HEK293 (cell line): ENCODE measurements at regions not wholly inside any gene's neighbourhood (a gene's known extent, or its start where the extent isn't known, plus 50 kb on each side); places are given as distances from the start of the nearest gene placed in this dataset.

Experiments used
- BCL11A ChIP-seq: fragments of 450-650 bp; formaldehyde crosslinking; IDR thresholded peaks from 2 replicates; pipeline ENCODE4 v1.5.1; 2016; ENCODE audit warnings: low read depth, missing biosample characterization, missing genetic modification characterization
- CTCF ChIP-seq: fragments of 450-650 bp; formaldehyde crosslinking; IDR thresholded peaks from 2 replicates; pipeline ENCODE4 v1.5.1; 2016; ENCODE audit warnings: missing biosample characterization, missing genetic modification characterization
- KLF1 ChIP-seq: fragments of 450-650 bp; formaldehyde crosslinking; IDR thresholded peaks from 2 replicates; pipeline ENCODE4 v1.5.1; 2016; ENCODE audit warnings: missing biosample characterization, missing genetic modification characterization
- MYNN ChIP-seq: fragments of 450-650 bp; formaldehyde crosslinking; IDR thresholded peaks from 2 replicates; pipeline ENCODE4 v1.5.1; 2016; ENCODE audit warnings: missing biosample characterization, missing genetic modification characterization, borderline replicate concordance
- ZBTB7A ChIP-seq: fragments of 450-650 bp; formaldehyde crosslinking; IDR thresholded peaks from 2 replicates; pipeline ENCODE4 v1.5.1; 2016; ENCODE audit warnings: low read depth, missing biosample characterization, missing genetic modification characterization
- ZNF140 ChIP-seq: fragments of 450-650 bp; formaldehyde crosslinking; IDR thresholded peaks from 2 replicates; pipeline ENCODE4 v1.5.1; 2016; ENCODE audit warnings: missing biosample characterization, missing genetic modification characterization
- ZNF174 ChIP-seq: fragments of 450-650 bp; formaldehyde crosslinking; IDR thresholded peaks from 2 replicates; pipeline ENCODE4 v1.5.0; 2017; ENCODE audit warnings: missing biosample characterization, mild to moderate bottlenecking, missing genetic modification characterization
- ZNF274 ChIP-seq, 2 experiments: fragments of 200-500 bp in 1 of 2; fragments of 450-650 bp in 1 of 2; sonication (Bioruptor generic) in 1 of 2; formaldehyde crosslinking in 1 of 2; IDR thresholded peaks; 2 replicates each; pipeline versions ENCODE4 v1.5.1 to v1.6.1; 2014 to 2016; ENCODE audit warnings: borderline replicate concordance in 1 of 2, inconsistent platforms in 1 of 2, low read length in 1 of 2, missing biosample characterization in 1 of 2, missing genetic modification characterization in 1 of 2
- ZNF362 ChIP-seq: fragments of 450-650 bp; formaldehyde crosslinking; IDR thresholded peaks from 2 replicates; pipeline ENCODE4 v1.5.1; 2016; ENCODE audit warnings: missing biosample characterization, missing genetic modification characterization
- ZNF449 ChIP-seq: fragments of 450-650 bp; formaldehyde crosslinking; IDR thresholded peaks from 2 replicates; pipeline ENCODE4 v1.5.1; 2017; ENCODE audit warnings: missing biosample characterization, mild to moderate bottlenecking, missing genetic modification characterization, moderate library complexity
- ZNF501 ChIP-seq: fragments of 450-650 bp; formaldehyde crosslinking; IDR thresholded peaks from 2 replicates; pipeline ENCODE4 v1.5.1; 2016; ENCODE audit warnings: missing biosample characterization, missing genetic modification characterization
- ZNF580 ChIP-seq: fragments of 450-650 bp; formaldehyde crosslinking; IDR thresholded peaks from 2 replicates; pipeline ENCODE4 v1.5.1; 2016; ENCODE audit warnings: missing biosample characterization, missing genetic modification characterization
- ZNF776 ChIP-seq: fragments of 450-650 bp; formaldehyde crosslinking; IDR thresholded peaks from 2 replicates; pipeline ENCODE4 v1.5.0; 2017; ENCODE audit warnings: missing biosample characterization, missing genetic modification characterization, borderline replicate concordance

- TF ChIP-seq CTCF (tag by site-specific recombination), result no peak
- no peak for TF ChIP-seq ZNF580 (tag by site-specific recombination)
- no peak for TF ChIP-seq ZNF449 (tag by site-specific recombination)
- no peak for TF ChIP-seq ZNF140 (tag by site-specific recombination)
- no peak for TF ChIP-seq KLF1 (tag by site-specific recombination)
- no peak for TF ChIP-seq ZNF776 (tag by site-specific recombination)
- TF ChIP-seq ZNF174 (tag by site-specific recombination), result no peak
- TF ChIP-seq ZNF362 (tag by site-specific recombination), result no peak
- TF ChIP-seq ZNF501 (tag by site-specific recombination), result no peak
- TF ChIP-seq MYNN, result no peak
- TF ChIP-seq ZNF274 (IDR thresholded peaks at IDR 0.05; ENCODE audit: low read length), result no peak
- TF ChIP-seq ZNF274 (tag by site-specific recombination; IDR thresholded peaks at IDR 0.05; ENCODE audit: borderline replicate concordance), result no peak
- TF ChIP-seq BCL11A, result no peak
- no peak for TF ChIP-seq ZBTB7A (tag by site-specific recombination)
These were observed 1545.1 kb upstream of the PCDH20 start for GRCh38 chr13:62960723-62961122.
